ENCODE measurements at regions not wholly inside any gene's neighbourhood (a gene's known extent, or its start where the extent isn't known, plus 50 kb on each side); places are given as distances from the start of the nearest gene placed in this dataset.
"Not testable (repeated sequence)": the region's sequence is repeated elsewhere in the genome, so short reads cannot be mapped to it uniquely, and the experiment has no call there.

GRCh38 chr3:125775606-125776294 is 180.5 kb upstream of the OSBPL11 start:
- H3K4me3 Mint-ChIP-seq (ENCODE audit: unreplicated experiment); POLR2A ChIA-PET; H3K27me3 Mint-ChIP-seq (ENCODE audit: insufficient read depth, unreplicated experiment); H3K9me3 Mint-ChIP-seq (ENCODE audit: unreplicated experiment); H3K36me3 Mint-ChIP-seq (ENCODE audit: insufficient read depth, unreplicated experiment); BruUV-seq (replicated peaks); CTCF ChIA-PET; intact Hi-C loops (cut with micrococcal nuclease); H3K4me1 Mint-ChIP-seq (ENCODE audit: insufficient read depth, unreplicated experiment); DNase-seq (ENCODE audit: unreplicated experiment); H3K27ac Mint-ChIP-seq (ENCODE audit: low read depth, unreplicated experiment): not testable (repeated sequence)

GRCh38 chr3:125779276-125779675 is 184.0 kb upstream of the OSBPL11 start:
- H3K4me3 Mint-ChIP-seq (ENCODE audit: unreplicated experiment); CTCF ChIA-PET; POLR2A ChIA-PET; H3K4me1 Mint-ChIP-seq (ENCODE audit: insufficient read depth, unreplicated experiment); intact Hi-C loops (cut with micrococcal nuclease); H3K36me3 Mint-ChIP-seq (ENCODE audit: insufficient read depth, unreplicated experiment); H3K27ac Mint-ChIP-seq (ENCODE audit: low read depth, unreplicated experiment); H3K9me3 Mint-ChIP-seq (ENCODE audit: unreplicated experiment); DNase-seq (ENCODE audit: unreplicated experiment); BruUV-seq (replicated peaks): not testable (repeated sequence)
- H3K27me3 Mint-ChIP-seq (ENCODE audit: insufficient read depth, unreplicated experiment): peaks cover 12% of the 10 kb centered on the region

- H3K4me1 Mint-ChIP-seq (ENCODE audit: insufficient read depth, unreplicated experiment); CTCF ChIA-PET; H3K27ac Mint-ChIP-seq (ENCODE audit: low read depth, unreplicated experiment); intact Hi-C loops (cut with micrococcal nuclease); H3K9me3 Mint-ChIP-seq (ENCODE audit: unreplicated experiment); DNase-seq (ENCODE audit: unreplicated experiment); POLR2A ChIA-PET; BruUV-seq (replicated peaks); H3K36me3 Mint-ChIP-seq (ENCODE audit: insufficient read depth, unreplicated experiment); H3K4me3 Mint-ChIP-seq (ENCODE audit: unreplicated experiment): not testable (repeated sequence)
- peaks cover 12% of the 10 kb centered on the region for H3K27me3 Mint-ChIP-seq (ENCODE audit: insufficient read depth, unreplicated experiment)
Observed at GRCh38 chr3:125779918-125780317, 184.6 kb upstream of the OSBPL11 start.

GRCh38 chr3:125781678-125782077 is 186.4 kb upstream of the OSBPL11 start:
- intact Hi-C loops (cut with micrococcal nuclease); POLR2A ChIA-PET; H3K4me3 Mint-ChIP-seq (ENCODE audit: unreplicated experiment); BruUV-seq (replicated peaks); DNase-seq (ENCODE audit: unreplicated experiment); H3K36me3 Mint-ChIP-seq (ENCODE audit: insufficient read depth, unreplicated experiment); H3K27ac Mint-ChIP-seq (ENCODE audit: low read depth, unreplicated experiment); H3K9me3 Mint-ChIP-seq (ENCODE audit: unreplicated experiment); H3K4me1 Mint-ChIP-seq (ENCODE audit: insufficient read depth, unreplicated experiment); CTCF ChIA-PET: not testable (repeated sequence)
- peaks cover 12% of the 10 kb centered on the region for H3K27me3 Mint-ChIP-seq (ENCODE audit: insufficient read depth, unreplicated experiment)

- DNase-seq (ENCODE audit: unreplicated experiment); intact Hi-C loops (cut with micrococcal nuclease); H3K27ac Mint-ChIP-seq (ENCODE audit: low read depth, unreplicated experiment); CTCF ChIA-PET; H3K9me3 Mint-ChIP-seq (ENCODE audit: unreplicated experiment); H3K36me3 Mint-ChIP-seq (ENCODE audit: insufficient read depth, unreplicated experiment); H3K4me3 Mint-ChIP-seq (ENCODE audit: unreplicated experiment); H3K4me1 Mint-ChIP-seq (ENCODE audit: insufficient read depth, unreplicated experiment); BruUV-seq (replicated peaks); POLR2A ChIA-PET: not testable (repeated sequence)
- peaks cover 65% of the 10 kb centered on the region for H3K27me3 Mint-ChIP-seq (ENCODE audit: insufficient read depth, unreplicated experiment)
Observed at GRCh38 chr3:125790312-125790711, 178.7 kb upstream of the ROPN1B start.

DNA sequence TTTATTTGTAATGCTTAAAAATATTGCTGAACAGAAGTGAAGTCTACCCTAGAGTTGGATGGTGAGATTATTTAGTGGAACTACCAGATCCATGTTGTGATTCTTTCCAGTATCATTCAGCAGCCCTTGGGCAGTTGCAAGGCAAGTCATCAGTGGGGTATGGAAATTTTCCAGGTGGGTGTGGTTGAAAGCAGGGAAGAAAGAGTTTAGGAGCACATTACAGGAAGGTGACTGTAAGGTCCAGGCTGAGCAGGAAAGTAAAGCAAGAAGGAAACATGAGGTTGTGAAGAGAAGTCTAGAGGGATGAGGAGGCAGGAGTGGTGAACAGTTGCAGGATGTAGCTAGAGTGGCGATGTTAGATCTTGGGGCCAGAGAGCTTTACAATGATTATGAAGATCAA is 178.0 kb upstream of the ROPN1B start:
- H3K9me3 Mint-ChIP-seq (ENCODE audit: unreplicated experiment); POLR2A ChIA-PET; H3K4me1 Mint-ChIP-seq (ENCODE audit: insufficient read depth, unreplicated experiment); CTCF ChIA-PET; H3K36me3 Mint-ChIP-seq (ENCODE audit: insufficient read depth, unreplicated experiment); BruUV-seq (replicated peaks); intact Hi-C loops (cut with micrococcal nuclease); H3K4me3 Mint-ChIP-seq (ENCODE audit: unreplicated experiment); H3K27ac Mint-ChIP-seq (ENCODE audit: low read depth, unreplicated experiment): not testable (repeated sequence)
- H3K27me3 Mint-ChIP-seq (ENCODE audit: insufficient read depth, unreplicated experiment): peaks cover 65% of the 10 kb centered on the region
- DNase-seq (ENCODE audit: unreplicated experiment): peak; percentile 1

DNA sequence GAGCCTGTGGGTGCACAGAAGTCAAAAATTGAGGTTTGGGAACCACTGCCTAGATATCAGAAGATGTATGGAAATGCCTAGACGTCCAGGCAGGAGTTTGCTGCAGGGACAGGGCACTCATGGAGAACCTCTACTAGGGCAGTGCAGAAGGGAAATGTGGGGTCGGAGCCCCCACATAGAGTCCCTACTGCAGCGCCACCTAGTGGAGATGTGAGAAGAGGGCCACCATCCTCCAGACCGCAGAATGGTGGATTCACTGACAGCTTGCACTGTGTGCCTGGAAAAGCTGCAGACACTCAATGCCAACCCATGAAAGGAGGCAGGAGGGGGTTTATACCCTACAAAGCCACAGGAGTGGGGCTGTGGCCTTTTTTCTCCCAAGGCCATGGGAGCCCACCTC is 159.0 kb upstream of the ROPN1B start:
- H3K27me3 Mint-ChIP-seq (ENCODE audit: insufficient read depth, unreplicated experiment); BruUV-seq (replicated peaks); POLR2A ChIA-PET; DNase-seq (ENCODE audit: unreplicated experiment); intact Hi-C loops (cut with micrococcal nuclease); H3K4me1 Mint-ChIP-seq (ENCODE audit: insufficient read depth, unreplicated experiment); CTCF ChIA-PET; H3K4me3 Mint-ChIP-seq (ENCODE audit: unreplicated experiment); H3K27ac Mint-ChIP-seq (ENCODE audit: low read depth, unreplicated experiment); H3K36me3 Mint-ChIP-seq (ENCODE audit: insufficient read depth, unreplicated experiment): not testable (repeated sequence)
- H3K9me3 Mint-ChIP-seq (ENCODE audit: unreplicated experiment): peaks cover 22% of the 10 kb centered on the region

DNA sequence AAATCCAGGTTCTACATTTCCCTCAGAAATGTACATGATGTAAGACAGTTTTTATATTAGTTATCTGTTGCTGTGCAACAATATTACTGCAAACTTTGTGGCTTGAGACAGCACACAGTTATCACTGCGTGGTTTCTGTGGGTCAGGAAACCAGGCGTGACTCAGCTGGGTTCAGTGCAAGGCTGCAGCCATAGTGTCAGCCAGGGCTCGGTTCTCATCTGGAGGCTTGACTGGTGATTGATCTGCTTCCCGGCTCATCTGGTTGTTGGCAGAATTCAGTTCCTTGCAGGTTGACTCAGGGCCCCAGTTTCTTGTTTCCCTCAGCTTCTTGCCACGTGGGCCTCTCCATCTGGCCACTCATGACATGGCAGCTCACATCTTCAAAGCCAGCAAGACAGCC is 146.8 kb upstream of the ROPN1B start:
- H3K36me3 Mint-ChIP-seq (ENCODE audit: insufficient read depth, unreplicated experiment); H3K27ac Mint-ChIP-seq (ENCODE audit: low read depth, unreplicated experiment); intact Hi-C loops (cut with micrococcal nuclease); H3K4me1 Mint-ChIP-seq (ENCODE audit: insufficient read depth, unreplicated experiment); CTCF ChIA-PET; POLR2A ChIA-PET; H3K27me3 Mint-ChIP-seq (ENCODE audit: insufficient read depth, unreplicated experiment); H3K9me3 Mint-ChIP-seq (ENCODE audit: unreplicated experiment); H3K4me3 Mint-ChIP-seq (ENCODE audit: unreplicated experiment); BruUV-seq (replicated peaks): not testable (repeated sequence)
- peak; percentile 3 for DNase-seq (ENCODE audit: unreplicated experiment)

DNA sequence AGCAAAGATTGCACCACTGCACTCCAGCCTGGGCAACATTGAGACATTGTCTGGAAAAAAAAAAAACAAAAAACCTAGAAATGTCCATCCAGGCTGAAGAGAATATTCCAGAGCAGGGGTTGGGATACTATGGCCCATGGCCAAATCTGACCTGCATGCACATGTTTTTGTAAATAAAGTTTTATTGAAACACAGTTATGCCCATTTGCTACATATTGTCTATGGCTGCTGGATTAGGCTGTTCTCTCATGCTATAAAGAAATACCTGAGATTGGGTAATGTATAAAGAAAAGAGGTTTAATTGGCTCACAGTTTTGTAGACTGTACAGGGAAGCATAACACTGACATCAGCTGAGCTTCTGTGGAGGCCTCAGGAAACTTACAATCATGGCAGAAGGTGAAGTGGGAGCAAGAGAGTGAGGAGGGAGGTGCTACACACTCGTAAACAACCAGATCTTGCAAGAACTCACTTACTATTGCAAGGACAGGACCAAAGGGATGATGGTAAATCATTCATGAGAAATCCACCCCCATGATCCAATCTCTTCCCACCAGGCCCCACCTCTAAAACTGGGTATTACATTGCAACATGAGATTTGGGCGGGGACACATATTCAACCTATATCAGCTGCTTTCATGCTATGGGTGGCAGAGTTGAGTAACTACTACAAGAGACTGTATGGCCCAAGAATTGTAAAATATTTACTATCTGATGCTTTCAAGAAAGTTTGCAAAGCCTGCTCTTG is 137.8 kb upstream of the ROPN1B start:
- H3K27ac Mint-ChIP-seq (ENCODE audit: low read depth, unreplicated experiment); POLR2A ChIA-PET; H3K4me3 Mint-ChIP-seq (ENCODE audit: unreplicated experiment); H3K4me1 Mint-ChIP-seq (ENCODE audit: insufficient read depth, unreplicated experiment); intact Hi-C loops (cut with micrococcal nuclease); H3K27me3 Mint-ChIP-seq (ENCODE audit: insufficient read depth, unreplicated experiment); CTCF ChIA-PET; BruUV-seq (replicated peaks); H3K36me3 Mint-ChIP-seq (ENCODE audit: insufficient read depth, unreplicated experiment): not testable (repeated sequence)
- peak; percentile 1 for DNase-seq (ENCODE audit: unreplicated experiment)
- peaks cover 19% of the 10 kb centered on the region for H3K9me3 Mint-ChIP-seq (ENCODE audit: unreplicated experiment)
